GM12878 (cell line): ENCODE measurements at regions not wholly inside any gene's neighbourhood (a gene's known extent, or its start where the extent isn't known, plus 50 kb on each side); places are given as distances from the start of the nearest gene placed in this dataset.
A peak's percentile ranks its signal among the peaks of the same experiment; 100 is the strongest.

Source experiments
- ATAC-seq: fragments of 200-7000 bp; cut with Tn5 transposase; 3 replicates; pipeline ENCODE4 v1.9.1; 2020; ENCODE audit warnings: mild to moderate bottlenecking, moderate library complexity
- BruUV-seq: library from RNA; stranded (reverse); fragments of 400-500 nt; replicated peaks from 2 replicates; lab custom pipeline; 2021; lab: Mats Ljungman, UMichigan
- CTCF ChIA-PET: fragments of 300-600 bp; sonication (Branson Sonifier 250); formaldehyde crosslinking; extraction: SDS; loops from one replicate; lab custom pipeline; 2021; ENCODE audit warnings: inconsistent platforms; lab: Yijun Ruan, JAX
- POLR2A ChIA-PET: fragments of 350-600 bp; formaldehyde crosslinking; extraction: SDS; loops from one replicate; lab custom pipeline; 2021; ENCODE audit warnings: inconsistent platforms; lab: Charles Lee
- RAD21 ChIA-PET: fragments of 300-600 bp; sonication (Branson Sonifier 250); formaldehyde crosslinking; loops from one replicate; lab custom pipeline; 2023; ENCODE audit warnings: antibody characterized with exemption; ENCODE audit not compliant: unreplicated experiment; lab: Charles Lee
- SMC1A ChIA-PET: fragments of 300-600 bp; sonication (Branson Sonifier 250); formaldehyde crosslinking; loops from one replicate; lab custom pipeline; 2023; ENCODE audit not compliant: unreplicated experiment, uncharacterized antibody; lab: Charles Lee
- DNase-seq: peaks from one replicate; pipeline ENCODE4 v3.0.0-alpha.2; 2011; ENCODE audit warnings: low read depth, low spot score
- FAIRE-seq: peaks from 3 replicates; lab custom pipeline; 2011; peaks lifted over from hg19 to GRCh38; lab: Jason Lieb, UNC
- H2AFZ ChIP-seq: 2 replicates; pipeline ENCODE4 v1.6.0; 2011; ENCODE audit warnings: low read depth, low read length, control low read depth; ENCODE audit not compliant: control insufficient read depth
- H3K27ac ChIP-seq: 2 replicates; pipeline ENCODE4 v1.5.1; 2011; ENCODE audit warnings: control low read depth; ENCODE audit not compliant: control insufficient read depth, insufficient read depth
- H3K27me3 ChIP-seq, 2 experiments: replicated peaks in 1 of 2; 2 replicates each; pipeline versions ENCODE4 v1.6.0 to v1.6.1; 2011; ENCODE audit warnings: low read length in 1 of 2; ENCODE audit not compliant: control insufficient read depth in 2 of 2, insufficient read depth in 2 of 2
- H3K36me3 ChIP-seq, 2 experiments: 2 replicates each; pipeline ENCODE4 v1.5.1; 2011; ENCODE audit warnings: low read length in 1 of 2; ENCODE audit not compliant: control insufficient read depth in 2 of 2, insufficient read depth in 2 of 2
- H3K4me1 ChIP-seq: 2 replicates; pipeline ENCODE4 v1.6.1; 2011; ENCODE audit warnings: mild to moderate bottlenecking, low read length, moderate library complexity, mixed read lengths; ENCODE audit not compliant: control insufficient read depth, insufficient read depth
- H3K4me2 ChIP-seq: 2 replicates; pipeline ENCODE4 v1.6.0; 2011; ENCODE audit warnings: control low read depth; ENCODE audit not compliant: control insufficient read depth, insufficient read depth
- H3K4me3 ChIP-seq: fragments of 200-600 bp; sonication (generic); 2 replicates; pipeline ENCODE4 v1.5.1; 2016
- H3K79me2 ChIP-seq: 2 replicates; pipeline ENCODE4 v1.6.0; 2011; ENCODE audit warnings: low read length; ENCODE audit not compliant: control insufficient read depth, insufficient read depth
- H3K9ac ChIP-seq: 2 replicates; pipeline ENCODE4 v1.8.0; 2011; ENCODE audit warnings: low read length, control low read depth, mixed read lengths; ENCODE audit not compliant: control insufficient read depth, insufficient read depth
- H3K9me3 ChIP-seq: replicated peaks from 3 replicates; pipeline ENCODE4 v1.5.1; 2011; ENCODE audit warnings: mild to moderate bottlenecking, low read length; ENCODE audit not compliant: control insufficient read depth, insufficient read depth
- H4K20me1 ChIP-seq: 2 replicates; pipeline ENCODE4 v1.6.0; 2011; ENCODE audit not compliant: control insufficient read depth, insufficient read depth
- CREB1 ChIP-seq: IDR thresholded peaks from 2 replicates; pipeline ENCODE4 v1.6.1; 2012; ENCODE audit warnings: low read depth, mild to moderate bottlenecking, inconsistent platforms
- CTCF ChIP-seq, 3 experiments: IDR thresholded peaks in 2 of 3; conservative IDR thresholded peaks in 1 of 3; 2 replicates each; pipeline ENCODE4 v1.5.1; 2011; ENCODE audit warnings: low read depth in 3 of 3, low read length in 3 of 3, mild to moderate bottlenecking in 3 of 3, control low read depth in 2 of 3, moderate library complexity in 2 of 3, inconsistent platforms in 1 of 3, mixed read lengths in 1 of 3; ENCODE audit not compliant: control insufficient read depth in 2 of 3, insufficient read depth in 1 of 3; ENCODE audit errors: extremely low read depth in 1 of 3
- PRDM15 ChIP-seq: fragments of 450-650 bp; formaldehyde crosslinking; IDR thresholded peaks from 2 replicates; pipeline ENCODE4 v1.4.0; 2020; ENCODE audit warnings: mild to moderate bottlenecking, moderate library complexity
- REST ChIP-seq: IDR thresholded peaks from 2 replicates; pipeline ENCODE4 v1.6.1; 2012; ENCODE audit warnings: mild to moderate bottlenecking, low read depth, low read length
- RUNX3 ChIP-seq: IDR thresholded peaks from 2 replicates; pipeline ENCODE4 v1.6.1; 2012; ENCODE audit warnings: low read length, inconsistent platforms
- STAT1 ChIP-seq: fragments of 450-650 bp; conservative IDR thresholded peaks from 2 replicates; pipeline ENCODE4 v1.6.1; 2014; ENCODE audit warnings: antibody characterized with exemption, mild to moderate bottlenecking
- WGBS: methylation state at CpG from one replicate; pipeline ENCODE4 v1.1.6; 2016; ENCODE audit warnings: low lambda C conversion rate; ENCODE audit not compliant: insufficient replicate concordance, insufficient coverage; ENCODE audit errors: missing lambda C conversion rate; 5-methylcytosine and 5-hydroxymethylcytosine counted together
- in situ Hi-C: fragments of 300-500 bp; cut with MboI; formaldehyde crosslinking; loops from 9 replicates; pipeline ENCODE4 v1.14.3; 2018; ENCODE audit warnings: mixed read lengths
- intact Hi-C: fragments of 100-400 bp; cut with micrococcal nuclease; formaldehyde crosslinking; loops from one replicate; pipeline ENCODE4 v1.14.2; 2022; ENCODE audit not compliant: unreplicated experiment

- no TSS peak for BruUV-seq
- no peak overlapping the region for H3K4me2 ChIP-seq
- no peaks in the 10 kb centered on the region for H3K79me2 ChIP-seq
- H3K36me3 ChIP-seq, result no peaks in the 10 kb centered on the region
- intact Hi-C loops, result no loop called here
- no peaks in the 10 kb centered on the region for H3K27me3 ChIP-seq
- no peaks in the 10 kb centered on the region for H4K20me1 ChIP-seq
- H2AFZ ChIP-seq, result no peak overlapping the region
- TF ChIP-seq STAT1 (no peak), RUNX3 (peak; percentile 42; the same call in 1 of the 2 replicates)
- H3K9me3 ChIP-seq, result no peaks in the 10 kb centered on the region; the same call in 2 of the 3 replicates
- ChIA-PET SMC1A (interaction anchor here (1.2 kb wide), 1 partner anchor 9 kb away, joined by 3 read pairs; no protein-coding TSS in a partner anchor), CTCF (no interaction called here), RAD21 (no interaction called here), POLR2A (no interaction called here)
- DNase-seq, result no peak
- H3K27ac ChIP-seq, result no peak overlapping the region
- no peak overlapping the region for H3K4me3 ChIP-seq
- in situ Hi-C loops, result no loop called here
- 38% methylated on average over 1 of the region's 1 CpG for WGBS
- no peak for ATAC-seq
- no peaks in the 10 kb centered on the region for H3K4me1 ChIP-seq
- no peak overlapping the region for H3K9ac ChIP-seq
- no peak for FAIRE-seq
Measured at GRCh38 chr7:17485904-17486303, 187.5 kb downstream of the AHR start.

GRCh38 chr7:17486835-17487234, 188.4 kb downstream of the AHR start:
- SMC1A ChIA-PET, result no interaction called here
- H3K4me1 ChIP-seq, result no peaks in the 10 kb centered on the region
- H3K4me2 ChIP-seq, result no peak overlapping the region
- H3K27ac ChIP-seq, result no peak overlapping the region
- ATAC-seq (no peak), FAIRE-seq (no peak), DNase-seq (no peak)
- no peak overlapping the region for H3K9ac ChIP-seq
- no peaks in the 10 kb centered on the region for H4K20me1 ChIP-seq
- no peak overlapping the region for H3K4me3 ChIP-seq
- no peaks in the 10 kb centered on the region for H3K79me2 ChIP-seq
- CTCF ChIA-PET, result no interaction called here
- POLR2A ChIA-PET, result no interaction called here
- H2AFZ ChIP-seq, result no peak overlapping the region
- H3K27me3 ChIP-seq, result no peaks in the 10 kb centered on the region
- BruUV-seq, result no TSS peak
- RAD21 ChIA-PET, result no interaction called here
- H3K36me3 ChIP-seq, result no peaks in the 10 kb centered on the region
- no peaks in the 10 kb centered on the region; the same call in 2 of the 3 replicates for H3K9me3 ChIP-seq
- intact Hi-C loops, result no loop called here
- in situ Hi-C loops, result no loop called here
- 97% methylated on average over 2 of the region's 2 CpGs for WGBS
- TF ChIP-seq CREB1 (no peak), PRDM15 (CRISPR knock-in tag) (no peak), REST (no peak), CTCF (IDR thresholded peaks at IDR 0.05 in 2 of 3, conservative IDR thresholded peaks at IDR 0.05 in 1 of 3; ENCODE audit: control insufficient read depth in 2 of 3, extremely low read depth in 1 of 3, insufficient read depth in 1 of 3, low read depth in 3 of 3, low read length in 3 of 3) (no peak)
